ENCODE measurements at regions not wholly inside any gene's neighbourhood (a gene's known extent, or its start where the extent isn't known, plus 50 kb on each side); places are given as distances from the start of the nearest gene placed in this dataset.
"Not testable (repeated sequence)": the region's sequence is repeated elsewhere in the genome, so short reads cannot be mapped to it uniquely, and the experiment has no call there.

- no peak for DNase-seq
These were observed 288.7 kb upstream of the AUTS2 start for GRCh38 chr7:69309601-69310000.

- no peak for DNase-seq
These were observed 286.8 kb upstream of the AUTS2 start for GRCh38 chr7:69311489-69311888.

GRCh38 chr7:69313852-69314251, 284.4 kb upstream of the AUTS2 start:
- not testable (repeated sequence) for DNase-seq

- DNase-seq, result no peak
These were observed 279.5 kb upstream of the AUTS2 start for GRCh38 chr7:69318794-69319193.

GRCh38 chr7:69328516-69328915, 269.8 kb upstream of the AUTS2 start:
- no peak for DNase-seq

GRCh38 chr7:69334701-69335100, 263.6 kb upstream of the AUTS2 start:
- DNase-seq, result no peak

GRCh38 chr7:69335331-69335730, 262.9 kb upstream of the AUTS2 start:
- no peak for DNase-seq

GRCh38 chr7:69336976-69337375, 261.3 kb upstream of the AUTS2 start:
- DNase-seq, result no peak

GRCh38 chr7:69338144-69338543, 260.1 kb upstream of the AUTS2 start:
- no peak for DNase-seq

GRCh38 chr7:69341288-69341687, 257.0 kb upstream of the AUTS2 start:
- DNase-seq, result no peak

GRCh38 chr7:69342154-69342884, 256.0 kb upstream of the AUTS2 start:
- DNase-seq, result no peak

- peak; percentile 47 for DNase-seq
These were observed 249.0 kb upstream of the AUTS2 start for GRCh38 chr7:69349291-69349690.

GRCh38 chr7:69358163-69358821, 240.0 kb upstream of the AUTS2 start:
- no peak for DNase-seq

GRCh38 chr7:69359003-69359700, 239.1 kb upstream of the AUTS2 start:
- no peak for DNase-seq

GRCh38 chr7:69360913-69361312, 237.4 kb upstream of the AUTS2 start:
- DNase-seq, result no peak

- DNase-seq, result no peak
These were observed 235.1 kb upstream of the AUTS2 start for GRCh38 chr7:69363136-69363535.

- no peak for DNase-seq
These were observed 233.2 kb upstream of the AUTS2 start for GRCh38 chr7:69364813-69365643.

GRCh38 chr7:69365651-69366192, 232.6 kb upstream of the AUTS2 start:
- DNase-seq, result peak; percentile 55

GRCh38 chr7:69367780-69368179, 230.5 kb upstream of the AUTS2 start:
- no peak for DNase-seq

GRCh38 chr7:69373171-69374043, 224.9 kb upstream of the AUTS2 start:
- DNase-seq, result no peak

GRCh38 chr7:69374044-69374425, 224.2 kb upstream of the AUTS2 start:
- DNase-seq, result no peak

GRCh38 chr7:69377191-69377590, 221.1 kb upstream of the AUTS2 start:
- DNase-seq, result no peak

All from NCI-H510A treated with DMSO at 0.1 percent for 48 hours (cell line).